ENCODE measurements at regions not wholly inside any gene's neighbourhood (a gene's known extent, or its start where the extent isn't known, plus 50 kb on each side); places are given as distances from the start of the nearest gene placed in this dataset.

DNA sequence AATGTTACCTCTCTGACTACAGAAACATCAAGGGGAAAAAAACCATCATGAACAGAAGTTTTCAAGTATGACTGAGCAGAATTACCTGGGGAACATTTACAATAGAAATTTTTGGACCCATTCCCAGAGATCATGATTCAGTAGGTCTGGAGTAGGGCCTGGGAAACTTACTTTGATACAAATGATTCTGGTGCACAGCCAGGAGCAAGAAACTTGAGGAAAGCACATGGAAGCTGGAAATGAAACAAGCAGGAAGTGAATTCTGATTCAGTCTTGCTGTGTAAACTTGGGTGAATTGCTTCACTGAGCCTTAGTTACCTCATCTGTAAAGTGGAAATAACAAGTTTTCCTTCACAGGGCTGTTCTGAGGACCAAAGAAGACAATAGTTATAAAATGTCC, 192.5 kb upstream of the TAPT1 start:
- TF ChIP-seq CTCF (IDR thresholded peaks at IDR 0.05) (no peak), POLR2A (IDR thresholded peaks at IDR 0.05) (no peak)

Data from uterus (tissue), 2 donors.